Activated naive CD4-positive, alpha-beta T cell treated with anti-CD3 and anti-CD28 coated beads, Interleukin-2, amount 50 U/mL, for 16 hours (primary cell): ENCODE measurements at regions not wholly inside any gene's neighbourhood (a gene's known extent, or its start where the extent isn't known, plus 50 kb on each side); places are given as distances from the start of the nearest gene placed in this dataset.

ENCODE experiments used
- DNase-seq: peaks from one replicate; pipeline ENCODE4 v3.0.0-alpha.2; 2020

DNA sequence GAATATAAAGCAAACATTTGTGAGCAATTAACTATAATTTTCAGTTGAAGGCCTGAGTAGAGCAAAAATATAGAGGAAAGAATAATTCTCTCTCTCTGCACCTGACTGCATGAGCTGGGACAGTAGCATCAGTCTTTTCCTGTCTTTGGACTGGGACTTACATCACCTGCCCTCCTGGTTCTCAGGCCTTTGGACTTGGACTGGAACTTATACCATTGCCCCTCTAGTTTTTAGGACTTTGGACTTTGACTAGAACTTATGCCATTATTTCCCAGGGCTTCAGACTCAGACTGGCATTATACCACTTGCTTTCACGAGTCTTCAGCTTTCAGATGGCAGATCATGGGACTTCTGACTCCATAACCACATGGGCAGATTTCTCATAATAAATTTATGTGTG, 81.0 kb upstream of the SLC25A13 start:
- DNase-seq, result no peak

DNA sequence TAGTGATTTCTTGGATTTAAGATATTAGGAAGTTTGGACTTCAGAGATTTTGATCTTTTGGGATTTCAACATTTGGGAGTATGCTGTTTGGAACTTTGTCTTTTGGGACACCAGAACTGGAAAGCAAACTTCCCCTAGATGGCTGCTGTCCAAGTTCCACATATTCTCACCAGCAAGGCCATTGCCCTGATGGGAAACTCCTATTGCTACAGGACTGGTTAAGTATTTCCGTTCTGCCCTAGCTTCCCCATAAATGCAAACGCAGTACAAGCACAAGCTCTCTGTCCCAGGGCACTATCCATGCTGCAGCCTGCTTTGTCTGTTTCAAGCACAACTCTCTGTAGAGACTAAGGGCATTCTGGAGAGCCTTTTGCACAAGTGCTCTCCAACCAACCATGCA, 79.3 kb upstream of the SLC25A13 start:
- DNase-seq, result no peak

DNA sequence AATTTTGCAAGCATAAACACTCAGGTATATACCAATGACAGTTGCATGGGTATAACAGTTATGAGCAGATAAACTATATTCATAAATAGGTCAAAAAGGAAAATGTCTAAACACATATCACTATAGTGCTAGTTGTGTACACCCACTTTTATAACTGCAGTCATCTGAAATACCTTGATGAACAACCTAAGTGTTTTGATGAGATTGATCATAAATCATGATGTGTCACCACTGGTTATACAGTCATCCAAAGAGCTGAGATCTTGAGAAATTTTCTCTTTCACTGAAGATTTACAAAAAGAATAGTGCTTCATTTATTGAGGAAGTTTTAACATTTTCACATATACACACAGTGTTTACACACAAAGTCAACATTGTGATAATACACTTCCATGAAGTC, 78.6 kb upstream of the SLC25A13 start:
- DNase-seq, result no peak

DNA sequence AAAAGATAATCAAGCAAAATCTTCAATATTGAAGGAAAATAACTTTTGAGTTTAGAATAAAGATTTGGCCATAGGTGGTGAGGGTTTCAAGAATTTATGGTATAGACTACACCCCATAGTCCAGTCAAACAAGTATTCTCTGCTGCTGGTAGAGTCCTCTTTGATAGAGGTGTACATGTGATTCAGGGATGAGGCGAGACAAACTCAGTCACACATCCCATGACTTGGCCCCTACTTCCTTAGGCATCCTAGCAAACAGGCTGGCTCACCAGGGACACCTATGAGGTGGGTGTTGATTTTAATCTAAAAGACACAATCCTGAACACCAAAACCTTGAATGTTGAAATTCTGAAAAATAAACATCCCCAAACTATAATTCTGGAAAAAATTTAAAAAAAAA, 78.1 kb upstream of the SLC25A13 start:
- DNase-seq, result no peak

DNA sequence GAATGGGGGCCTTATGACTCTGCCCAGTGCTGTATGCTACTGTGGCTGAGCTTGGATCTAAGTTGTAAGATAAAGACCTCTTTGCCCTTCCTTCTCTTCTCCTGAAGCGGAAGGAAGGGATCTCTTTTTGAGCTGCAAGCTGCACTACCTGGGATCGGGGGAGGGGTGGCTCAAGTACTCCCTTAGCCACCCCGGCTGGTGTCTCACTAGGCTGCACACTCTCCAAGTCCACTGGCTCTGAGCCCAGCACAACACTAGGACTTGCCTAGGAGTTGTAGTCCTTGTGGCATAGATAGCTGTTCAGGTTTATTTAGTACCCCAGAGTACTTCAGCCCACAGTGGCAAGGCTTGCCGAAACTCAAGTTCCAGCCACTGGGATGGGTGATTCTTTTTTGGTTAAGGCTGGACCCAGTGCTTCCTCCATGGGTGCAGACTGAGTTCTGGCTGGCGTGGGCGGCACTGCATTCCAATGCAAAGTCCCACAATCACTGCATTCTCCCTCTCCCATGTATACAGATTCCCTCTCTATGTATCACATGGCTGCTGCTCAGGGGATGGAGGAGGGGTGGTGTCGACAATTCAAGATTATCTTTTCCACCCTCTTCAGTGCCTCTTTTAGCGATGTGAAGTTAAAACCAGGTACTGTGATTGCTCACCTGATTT, 76.2 kb upstream of the SLC25A13 start:
- no peak for DNase-seq

DNA sequence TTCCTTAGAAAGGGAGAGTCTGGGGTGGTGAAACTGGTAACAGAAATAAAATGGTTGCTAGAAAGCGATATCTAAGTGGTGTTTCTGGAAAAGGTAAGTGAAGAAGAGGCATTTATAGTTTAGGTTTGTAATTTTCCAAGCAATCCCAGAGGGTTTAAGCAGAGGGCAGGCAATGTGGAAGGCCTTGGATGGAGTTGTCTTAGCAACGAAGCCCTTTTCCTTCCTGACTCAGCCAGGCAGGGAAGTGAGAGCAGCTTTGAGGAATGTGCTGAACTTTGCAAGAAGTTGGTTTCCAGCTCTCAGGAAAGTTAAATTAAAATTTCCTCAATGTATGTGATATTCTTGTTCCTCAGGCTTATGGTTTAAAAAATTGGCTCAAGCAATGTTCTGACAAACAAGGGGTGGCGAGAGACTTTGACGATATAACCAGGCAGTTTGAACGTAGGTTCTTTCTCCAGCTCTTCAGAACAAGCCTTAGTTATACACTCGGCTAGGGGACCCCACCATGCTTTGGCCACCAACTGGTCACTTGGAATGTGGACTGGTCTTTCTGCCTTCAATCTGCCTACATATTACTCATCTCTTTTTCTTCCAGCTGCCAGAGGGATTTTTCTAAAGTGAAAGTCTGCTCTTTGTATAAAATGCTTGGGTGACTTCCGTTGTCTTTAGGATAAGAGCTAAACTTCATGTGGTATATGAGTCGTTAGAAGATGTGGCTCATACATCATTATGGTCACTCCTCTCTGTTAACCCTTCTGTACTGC, 66.9 kb upstream of the SLC25A13 start:
- no peak for DNase-seq

DNA sequence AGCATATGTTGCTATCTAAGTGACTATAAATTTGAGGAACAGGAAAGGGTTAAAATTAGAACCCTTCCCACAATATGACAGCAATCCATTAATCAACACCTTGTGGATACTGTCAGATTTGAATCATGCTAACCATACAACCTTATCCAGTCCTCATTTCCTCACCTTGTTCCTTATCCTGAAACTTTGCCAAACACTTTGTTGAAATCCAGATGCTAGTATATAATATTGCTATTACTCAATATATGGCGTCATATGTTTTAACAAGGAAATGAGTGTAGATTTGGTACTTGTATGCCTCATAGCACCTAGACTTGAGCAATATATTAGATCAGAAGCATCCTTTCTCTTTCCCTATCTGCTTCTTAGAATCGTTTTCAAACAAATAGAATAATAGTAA, 66.3 kb upstream of the SLC25A13 start:
- no peak for DNase-seq

DNA sequence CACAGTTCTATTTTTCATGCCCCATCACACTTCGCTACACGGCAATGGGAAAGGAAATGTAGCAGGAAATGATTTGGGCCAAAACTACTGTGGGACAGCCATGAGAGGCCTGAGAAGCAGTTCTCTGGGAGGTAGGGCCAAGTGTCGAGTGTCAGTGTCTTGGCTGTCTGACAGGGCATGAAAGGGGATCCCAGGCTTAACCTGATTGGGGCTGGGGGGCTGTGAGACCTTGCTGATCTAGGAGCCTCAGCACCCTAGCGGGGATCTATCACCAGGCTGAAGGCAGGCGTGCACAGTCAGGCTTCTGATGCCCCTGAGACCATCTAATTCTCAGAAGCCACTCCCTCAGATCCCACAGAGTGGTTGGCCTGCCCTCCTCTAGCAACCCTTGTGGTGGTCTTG, 58.2 kb upstream of the SLC25A13 start:
- no peak for DNase-seq

DNA sequence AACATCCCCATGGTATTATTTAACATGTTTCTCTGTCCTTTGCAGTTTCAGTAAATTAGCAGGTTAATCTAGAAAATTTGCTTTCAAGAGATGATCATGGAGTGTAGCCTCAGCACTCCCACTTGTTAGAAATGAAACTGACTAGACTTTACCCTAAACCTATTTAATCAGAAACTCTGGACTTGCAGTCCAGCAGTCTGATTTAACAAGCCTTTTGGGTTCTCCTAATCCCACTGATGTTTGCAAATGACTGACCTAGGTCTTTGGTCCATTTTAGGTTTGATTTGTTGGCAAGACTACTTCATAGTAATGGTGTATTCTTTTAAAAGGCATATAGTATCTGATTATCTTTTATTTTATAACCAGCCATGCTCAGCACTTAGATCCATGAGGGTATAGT, 55.5 kb upstream of the SLC25A13 start:
- no peak for DNase-seq
